ENCODE measurements at regions not wholly inside any gene's neighbourhood (a gene's known extent, or its start where the extent isn't known, plus 50 kb on each side); places are given as distances from the start of the nearest gene placed in this dataset.

DNA sequence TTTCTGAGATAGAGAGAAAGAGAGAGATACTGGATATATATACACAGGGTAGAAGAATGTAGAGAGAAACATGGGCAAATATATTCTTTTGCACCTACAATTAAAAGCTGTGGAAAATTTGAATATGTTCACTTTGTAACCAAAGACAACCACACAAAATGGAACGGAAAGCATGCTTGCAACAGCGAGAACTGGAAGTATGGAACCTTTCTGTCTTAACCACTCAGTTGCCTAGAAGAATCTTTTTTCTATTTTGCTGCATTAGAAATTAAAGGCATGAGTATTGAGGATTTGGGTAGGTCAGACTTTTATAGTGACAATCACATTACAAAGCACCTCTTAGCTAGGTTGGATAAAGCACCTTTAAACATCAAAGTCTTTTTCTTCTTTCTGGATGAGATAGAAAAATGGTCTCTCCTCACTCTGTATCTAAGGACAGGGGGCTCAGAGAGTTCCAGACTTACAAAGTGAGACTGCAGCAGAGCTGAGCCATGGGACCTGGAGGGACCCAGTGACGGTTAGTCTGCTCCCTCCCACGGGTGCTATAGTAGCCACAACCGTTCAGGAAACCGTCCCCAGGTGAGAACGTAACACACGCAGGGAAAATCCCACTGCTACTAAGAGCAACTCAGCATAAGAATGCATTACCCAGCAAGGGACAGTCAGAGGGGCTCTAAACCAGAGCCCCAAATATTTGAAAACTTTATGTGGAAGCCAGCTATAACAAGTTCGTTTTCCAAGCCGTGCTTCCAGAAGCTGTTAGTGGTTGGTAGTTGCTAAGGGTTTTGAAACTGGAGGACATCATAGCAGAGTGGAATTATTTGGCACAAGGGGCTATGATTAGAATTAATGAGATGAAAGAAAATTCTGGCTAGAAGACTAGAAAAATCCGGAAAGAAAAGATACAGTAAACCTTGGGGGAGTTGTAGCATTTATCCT is 97.1 kb downstream of the DAD1 start:
- TF ChIP-seq, protein P1, sequence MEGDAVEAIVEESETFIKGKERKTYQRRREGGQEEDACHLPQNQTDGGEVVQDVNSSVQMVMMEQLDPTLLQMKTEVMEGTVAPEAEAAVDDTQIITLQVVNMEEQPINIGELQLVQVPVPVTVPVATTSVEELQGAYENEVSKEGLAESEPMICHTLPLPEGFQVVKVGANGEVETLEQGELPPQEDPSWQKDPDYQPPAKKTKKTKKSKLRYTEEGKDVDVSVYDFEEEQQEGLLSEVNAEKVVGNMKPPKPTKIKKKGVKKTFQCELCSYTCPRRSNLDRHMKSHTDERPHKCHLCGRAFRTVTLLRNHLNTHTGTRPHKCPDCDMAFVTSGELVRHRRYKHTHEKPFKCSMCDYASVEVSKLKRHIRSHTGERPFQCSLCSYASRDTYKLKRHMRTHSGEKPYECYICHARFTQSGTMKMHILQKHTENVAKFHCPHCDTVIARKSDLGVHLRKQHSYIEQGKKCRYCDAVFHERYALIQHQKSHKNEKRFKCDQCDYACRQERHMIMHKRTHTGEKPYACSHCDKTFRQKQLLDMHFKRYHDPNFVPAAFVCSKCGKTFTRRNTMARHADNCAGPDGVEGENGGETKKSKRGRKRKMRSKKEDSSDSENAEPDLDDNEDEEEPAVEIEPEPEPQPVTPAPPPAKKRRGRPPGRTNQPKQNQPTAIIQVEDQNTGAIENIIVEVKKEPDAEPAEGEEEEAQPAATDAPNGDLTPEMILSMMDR (IDR thresholded peaks at IDR 0.05), result no peak
- TF ChIP-seq POLR2A (IDR thresholded peaks at IDR 0.05), result no peak
